Kidney (tissue), 13 donors: ENCODE measurements at regions not wholly inside any gene's neighbourhood (a gene's known extent, or its start where the extent isn't known, plus 50 kb on each side); places are given as distances from the start of the nearest gene placed in this dataset.

ENCODE experiments used
- DNase-seq, 5 donors: peaks; one replicate each; pipeline ENCODE4 v3.0.0-alpha.2; 2013 to 2020
- FAIRE-seq: peaks from 2 replicates; lab custom pipeline; 2012; peaks lifted over from hg19 to GRCh38; lab: Jason Lieb, UNC
- H3K27ac ChIP-seq, 2 donors: one replicate each; pipeline ENCODE4 v1.7.0; 2013; ENCODE audit warnings: low read depth in 2 of 2, low read length in 2 of 2, inconsistent platforms in 1 of 2
- H3K27me3 ChIP-seq: one replicate; pipeline ENCODE4 v1.7.1; 2013; ENCODE audit warnings: low read length, inconsistent platforms; ENCODE audit not compliant: control insufficient read depth, insufficient read depth
- H3K36me3 ChIP-seq, 3 donors: one replicate each; pipeline versions ENCODE4 v1.7.0 to v1.7.1; 2013; ENCODE audit warnings: low read length in 3 of 3, control low read depth in 1 of 3, inconsistent platforms in 1 of 3; ENCODE audit not compliant: insufficient read depth in 3 of 3, control insufficient read depth in 2 of 3
- H3K4me1 ChIP-seq, 3 donors: one replicate each; pipeline versions ENCODE4 v1.7.0 to v1.7.1; 2013; ENCODE audit warnings: low read length in 3 of 3, inconsistent platforms in 1 of 3, low read depth in 1 of 3; ENCODE audit not compliant: control insufficient read depth in 2 of 3, insufficient read depth in 2 of 3
- H3K4me3 ChIP-seq, 3 donors: one replicate each; pipeline versions ENCODE4 v1.7.0 to v1.8.1; 2013; ENCODE audit warnings: low read length in 3 of 3, control low read depth in 1 of 3, inconsistent platforms in 1 of 3
- H3K9ac ChIP-seq, 3 donors: one replicate each; pipeline versions ENCODE4 v1.7.0 to v1.7.1; 2013; ENCODE audit warnings: low read length in 3 of 3, control low read depth in 1 of 3, inconsistent platforms in 1 of 3
- H3K9me3 ChIP-seq, 3 donors: one replicate each; pipeline versions ENCODE4 v1.7.0 to v1.7.1; 2013; ENCODE audit warnings: low read length in 3 of 3, control low read depth in 1 of 3, inconsistent platforms in 1 of 3; ENCODE audit not compliant: control insufficient read depth in 2 of 3, insufficient read depth in 1 of 3
- CTCF ChIP-seq: IDR thresholded peaks from 3 replicates; pipeline ENCODE4 v1.5.1; 2012; ENCODE audit warnings: mild to moderate bottlenecking, moderate library complexity, borderline replicate concordance; ENCODE audit not compliant: insufficient read depth; ENCODE audit errors: extremely low read depth
- intact Hi-C: fragments of 100-400 bp; cut with DNase I; formaldehyde crosslinking; loops from one replicate; pipeline ENCODE4 v1.11.1; 2022
- donor health status: control.
- donor health status: control.
- donor health status: control.
- donor health status: control.
- donor health status: control.
- donor health status: DM: yes; HTN: yes; CAD: no.
- donor health status: Normal renal cell carcinoma (clear cell type).

- intact Hi-C loops: no loop called here
- TF ChIP-seq CTCF: no peak
Observed at GRCh38 chr16:85513180-85513579, 99.9 kb upstream of the GSE1 start.

GRCh38 chr16:85513649-85514048 lies 99.5 kb upstream of the GSE1 start:
- DNase-seq (no peak), FAIRE-seq (no peak)
- no peak for TF ChIP-seq CTCF
- H3K4me3 ChIP-seq: no peak overlapping the region
- no peaks in the 10 kb centered on the region for H3K9me3 ChIP-seq
- no peaks in the 10 kb centered on the region for H3K27me3 ChIP-seq
- intact Hi-C loops: no loop called here
- no peaks in the 10 kb centered on the region for H3K36me3 ChIP-seq
- H3K4me1 ChIP-seq: peaks cover 0 to 13% (median 8%) of the 10 kb centered on the region in 3 donors
- no peak overlapping the region for H3K9ac ChIP-seq
- H3K27ac ChIP-seq: no peak overlapping the region

More at GRCh38 chr16:85513180-85513579, 99.9 kb upstream of the GSE1 start:
- Histone ChIP-seq H3K27me3 (no peaks in the 10 kb centered on the region), H3K4me1 (peaks cover 0 to 13% (median 8%) of the 10 kb centered on the region in 3 donors), H3K4me3 (no peak overlapping the region), H3K9me3 (no peaks in the 10 kb centered on the region), H3K36me3 (no peaks in the 10 kb centered on the region), H3K27ac (no peak overlapping the region), H3K9ac (no peak overlapping the region)
- DNase-seq: no peak
- FAIRE-seq: no peak

- H3K9ac ChIP-seq: no peak overlapping the region
Observed at GRCh38 chr16:85514295-85514597, 98.9 kb upstream of the GSE1 start.

More at GRCh38 chr16:85514295-85514597, 98.9 kb upstream of the GSE1 start:
- Histone ChIP-seq H3K4me1 (peaks cover 0 to 13% (median 8%) of the 10 kb centered on the region in 3 donors), H3K9me3 (no peaks in the 10 kb centered on the region), H3K4me3 (no peak overlapping the region), H3K27ac (peak overlapping the region in 1 of 2 donors; percentile 48), H3K27me3 (no peaks in the 10 kb centered on the region), H3K36me3 (no peaks in the 10 kb centered on the region)
- DNase-seq: peak in 1 of 5 donors; percentile 59
- no peak for FAIRE-seq
- TF ChIP-seq CTCF: no peak
- intact Hi-C loops: no loop called here
